CD4-positive, CD25-positive, alpha-beta regulatory T cell (primary cell): ENCODE measurements at regions not wholly inside any gene's neighbourhood (a gene's known extent, or its start where the extent isn't known, plus 50 kb on each side); places are given as distances from the start of the nearest gene placed in this dataset.

Source experiments
- ATAC-seq, 2 donors: fragments of 150-1000 bp; cut with Tn5 transposase; one replicate each; pipeline ENCODE4 v1.10.0; 2021; ENCODE audit warnings: low read depth in 2 of 2, moderate number of reproducible peaks in 2 of 2, moderate library complexity in 1 of 2
- DNase-seq, 3 donors: peaks; one replicate each; pipeline versions ENCODE4 v3.0.0 to v3.0.0-alpha.2; 2012 to 2022; ENCODE audit warnings: mixed read lengths in 1 of 3
- H3K27ac ChIP-seq: one replicate; pipeline ENCODE4 v1.7.0; 2013; ENCODE audit warnings: mild to moderate bottlenecking, low read length; ENCODE audit not compliant: insufficient read depth, poor library complexity, severe bottlenecking
- H3K27me3 ChIP-seq: one replicate; pipeline ENCODE4 v1.7.0; 2013; ENCODE audit warnings: low read length; ENCODE audit not compliant: control insufficient read depth, insufficient read depth
- H3K36me3 ChIP-seq: one replicate; pipeline ENCODE4 v1.7.0; 2013; ENCODE audit warnings: mild to moderate bottlenecking, low read length, moderate library complexity; ENCODE audit not compliant: control insufficient read depth, insufficient read depth
- H3K4me1 ChIP-seq: 2 replicates; pipeline ENCODE4 v1.7.0; 2013; ENCODE audit warnings: mild to moderate bottlenecking, low read length; ENCODE audit not compliant: insufficient read depth, control insufficient read depth, poor library complexity, severe bottlenecking
- H3K4me3 ChIP-seq: one replicate; pipeline ENCODE4 v1.7.0; 2013; ENCODE audit warnings: low read depth, mild to moderate bottlenecking, low read length, moderate library complexity
- H3K9me3 ChIP-seq, 2 experiments: 1 replicate in 1 of 2; 2 replicates in 1 of 2; pipeline ENCODE4 v1.7.0; 2013; ENCODE audit warnings: low read length in 2 of 2, mild to moderate bottlenecking in 1 of 2, moderate library complexity in 1 of 2; ENCODE audit not compliant: control insufficient read depth in 2 of 2
- H3K27ac Mint-ChIP-seq, 3 donors: one replicate each; pipeline ENCODE4 v1.8.0; 2020 to 2022; ENCODE audit warnings: mild to moderate bottlenecking in 3 of 3, mixed read lengths in 3 of 3, moderate library complexity in 2 of 3
- H3K27me3 Mint-ChIP-seq: one replicate; pipeline ENCODE4 v1.8.0; 2022; ENCODE audit warnings: mild to moderate bottlenecking, mixed read lengths
- H3K36me3 Mint-ChIP-seq: one replicate; pipeline ENCODE4 v1.8.0; 2020; ENCODE audit warnings: mixed read lengths
- H3K4me1 Mint-ChIP-seq, 4 donors: one replicate each; pipeline ENCODE4 v1.8.0; 2020 to 2022; ENCODE audit warnings: mixed read lengths in 4 of 4, mild to moderate bottlenecking in 1 of 4
- H3K4me3 Mint-ChIP-seq, 4 donors: one replicate each; pipeline ENCODE4 v1.8.0; 2020 to 2022; ENCODE audit warnings: mild to moderate bottlenecking in 4 of 4, mixed read lengths in 4 of 4, moderate library complexity in 3 of 4
- H3K9me3 Mint-ChIP-seq, 7 donors: one replicate each; pipeline ENCODE4 v1.8.0; 2020 to 2022; ENCODE audit warnings: mixed read lengths in 7 of 7, mild to moderate bottlenecking in 3 of 7, moderate library complexity in 2 of 7

DNA sequence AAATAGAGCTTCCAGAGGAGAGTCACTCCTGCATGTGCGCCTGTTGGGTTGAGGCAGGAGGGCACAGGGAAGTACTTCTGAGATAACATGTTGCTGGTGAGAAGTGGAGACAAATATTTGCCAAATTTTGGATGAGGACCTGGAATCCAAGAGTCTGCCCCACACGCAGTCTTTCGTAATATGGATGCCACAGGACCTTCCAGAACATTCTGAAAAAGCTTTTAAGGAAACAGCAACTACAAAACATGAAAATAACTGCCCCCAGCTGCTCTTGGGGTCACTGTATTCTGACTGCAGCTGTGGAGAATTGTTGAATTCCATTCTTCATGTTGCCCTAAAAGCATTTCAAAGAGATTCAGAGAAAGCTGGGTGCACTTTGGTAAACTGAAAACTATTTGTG lies 227.5 kb downstream of the C1D start:
- Histone ChIP-seq H3K4me3 (no peak overlapping the region), H3K27ac (no peak overlapping the region), H3K36me3 (no peaks in the 10 kb centered on the region), H3K4me1 (no peaks in the 10 kb centered on the region), H3K27me3 (no peaks in the 10 kb centered on the region), H3K9me3 (no peaks in the 10 kb centered on the region)
- H3K9me3 Mint-ChIP-seq, result peaks cover 0 to 4% (median 0%) of the 10 kb centered on the region in 7 donors
- no peak overlapping the region for H3K27ac Mint-ChIP-seq
- ATAC-seq, result no peak
- H3K4me3 Mint-ChIP-seq, result no peak overlapping the region
- peaks cover 5% of the 10 kb centered on the region for H3K27me3 Mint-ChIP-seq
- H3K4me1 Mint-ChIP-seq, result no peaks in the 10 kb centered on the region
- no peaks in the 10 kb centered on the region for H3K36me3 Mint-ChIP-seq
- DNase-seq, result no peak

DNA sequence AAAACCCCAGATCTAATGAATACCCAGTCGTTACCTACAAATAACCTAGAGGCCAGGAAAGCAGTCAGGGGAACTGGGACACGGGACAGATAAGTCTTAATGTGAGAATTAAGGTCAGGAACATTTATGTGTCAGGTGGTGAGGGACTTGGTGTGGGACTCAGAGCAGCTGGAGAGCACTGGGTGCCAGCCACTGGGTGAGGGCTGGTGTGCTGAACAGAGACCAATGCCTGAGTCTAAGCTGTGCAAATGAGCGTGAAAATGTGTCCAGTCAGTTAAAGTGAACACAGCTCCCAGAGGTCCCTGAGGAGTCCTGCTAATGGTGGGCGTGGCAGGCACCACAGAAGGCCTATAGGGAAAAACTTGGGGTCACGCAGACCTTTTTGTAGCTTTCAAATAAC lies 225.9 kb downstream of the C1D start:
- H3K4me3 ChIP-seq, result no peak overlapping the region
- ATAC-seq, result no peak
- H3K4me1 ChIP-seq, result no peaks in the 10 kb centered on the region
- no peaks in the 10 kb centered on the region for H3K36me3 Mint-ChIP-seq
- no peak for DNase-seq
- H3K36me3 ChIP-seq, result no peaks in the 10 kb centered on the region
- no peaks in the 10 kb centered on the region for H3K27me3 ChIP-seq
- no peak overlapping the region for H3K27ac Mint-ChIP-seq
- H3K9me3 ChIP-seq, result no peaks in the 10 kb centered on the region
- no peaks in the 10 kb centered on the region for H3K4me1 Mint-ChIP-seq
- no peak overlapping the region for H3K27ac ChIP-seq
- H3K9me3 Mint-ChIP-seq, result no peaks in the 10 kb centered on the region
- H3K27me3 Mint-ChIP-seq, result peaks cover 5% of the 10 kb centered on the region
- H3K4me3 Mint-ChIP-seq, result no peak overlapping the region

DNA sequence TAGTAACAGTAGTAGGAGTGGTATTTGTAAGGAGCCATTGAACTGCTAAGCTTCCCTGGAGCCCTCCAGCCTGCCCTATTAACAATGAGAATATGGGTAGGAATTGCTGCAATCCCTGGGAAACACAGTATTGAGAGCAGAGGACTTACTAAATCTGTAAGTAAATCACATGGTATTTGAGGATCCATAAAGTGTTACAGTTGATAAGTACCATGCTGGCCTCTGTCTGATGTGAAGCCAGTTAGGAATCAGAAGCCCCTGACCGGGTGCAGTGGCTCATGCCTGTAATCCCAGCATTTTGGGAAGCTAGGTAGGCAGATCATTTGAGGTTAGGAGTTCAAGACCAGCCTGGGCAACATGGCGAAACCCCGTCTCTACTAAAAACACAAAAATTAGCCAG lies 224.6 kb downstream of the C1D start:
- no peaks in the 10 kb centered on the region for H3K27me3 ChIP-seq
- no peaks in the 10 kb centered on the region for H3K4me1 ChIP-seq
- Mint-ChIP-seq H3K4me3 (no peak overlapping the region), H3K9me3 (no peaks in the 10 kb centered on the region), H3K4me1 (no peaks in the 10 kb centered on the region), H3K27me3 (peaks cover 5% of the 10 kb centered on the region), H3K36me3 (no peaks in the 10 kb centered on the region), H3K27ac (no peak overlapping the region)
- no peak overlapping the region for H3K27ac ChIP-seq
- no peaks in the 10 kb centered on the region for H3K36me3 ChIP-seq
- ATAC-seq (no peak), DNase-seq (no peak)
- H3K4me3 ChIP-seq, result no peak overlapping the region
- no peaks in the 10 kb centered on the region for H3K9me3 ChIP-seq

DNA sequence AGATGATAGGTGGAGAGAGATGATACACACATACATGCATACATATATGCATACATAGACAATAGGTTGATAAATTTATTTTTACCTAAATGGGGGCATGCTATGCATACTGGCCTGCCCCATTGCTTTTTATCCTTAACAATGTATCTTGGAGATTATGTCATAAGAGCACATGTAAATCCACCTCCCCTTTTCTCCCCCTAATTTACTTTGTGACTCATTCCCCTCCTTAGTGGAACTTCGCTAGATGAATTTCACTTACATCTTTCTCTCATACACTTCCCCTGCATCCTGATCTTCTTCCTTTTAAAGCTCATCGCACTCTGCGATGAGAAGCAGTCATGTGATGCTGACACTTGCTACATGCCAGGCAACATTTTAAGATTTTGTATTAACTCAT lies 223.6 kb downstream of the C1D start:
- DNase-seq (no peak), ATAC-seq (no peak)
- Mint-ChIP-seq H3K4me1 (no peaks in the 10 kb centered on the region), H3K9me3 (no peaks in the 10 kb centered on the region), H3K27ac (peak overlapping the region in 1 of 3 donors; percentile 22), H3K27me3 (peaks cover 9% of the 10 kb centered on the region), H3K4me3 (no peak overlapping the region), H3K36me3 (no peaks in the 10 kb centered on the region)
- Histone ChIP-seq H3K27me3 (no peaks in the 10 kb centered on the region), H3K4me3 (no peak overlapping the region), H3K9me3 (no peaks in the 10 kb centered on the region), H3K27ac (no peak overlapping the region), H3K36me3 (no peaks in the 10 kb centered on the region), H3K4me1 (no peaks in the 10 kb centered on the region)

DNA sequence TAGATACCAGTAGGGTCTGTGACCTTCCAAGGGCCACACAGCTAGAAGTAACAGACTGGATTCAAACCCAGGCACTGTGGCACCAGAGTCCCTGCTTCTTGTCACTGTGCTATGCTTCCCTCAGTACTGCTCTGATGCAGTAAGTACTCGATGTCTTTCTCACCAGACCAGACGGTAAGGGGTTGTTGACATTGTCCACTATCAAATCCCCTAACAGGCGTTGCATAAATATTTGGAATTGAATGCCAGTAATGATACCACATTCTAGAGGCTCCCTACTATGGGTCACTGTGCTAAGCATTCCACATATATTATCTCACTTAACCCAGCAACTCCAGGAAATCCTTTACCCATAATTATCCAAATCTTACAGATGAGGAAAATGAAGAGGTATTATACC lies 223.1 kb downstream of the C1D start:
- Histone ChIP-seq H3K27ac (no peak overlapping the region), H3K4me3 (no peak overlapping the region), H3K27me3 (no peaks in the 10 kb centered on the region), H3K4me1 (no peaks in the 10 kb centered on the region), H3K36me3 (no peaks in the 10 kb centered on the region), H3K9me3 (no peaks in the 10 kb centered on the region)
- no peak overlapping the region for H3K4me3 Mint-ChIP-seq
- no peak for DNase-seq
- H3K27ac Mint-ChIP-seq, result peak overlapping the region in 1 of 3 donors; percentile 22
- no peaks in the 10 kb centered on the region for H3K4me1 Mint-ChIP-seq
- no peaks in the 10 kb centered on the region for H3K36me3 Mint-ChIP-seq
- H3K9me3 Mint-ChIP-seq, result no peaks in the 10 kb centered on the region
- ATAC-seq, result no peak
- peaks cover 9% of the 10 kb centered on the region for H3K27me3 Mint-ChIP-seq

DNA sequence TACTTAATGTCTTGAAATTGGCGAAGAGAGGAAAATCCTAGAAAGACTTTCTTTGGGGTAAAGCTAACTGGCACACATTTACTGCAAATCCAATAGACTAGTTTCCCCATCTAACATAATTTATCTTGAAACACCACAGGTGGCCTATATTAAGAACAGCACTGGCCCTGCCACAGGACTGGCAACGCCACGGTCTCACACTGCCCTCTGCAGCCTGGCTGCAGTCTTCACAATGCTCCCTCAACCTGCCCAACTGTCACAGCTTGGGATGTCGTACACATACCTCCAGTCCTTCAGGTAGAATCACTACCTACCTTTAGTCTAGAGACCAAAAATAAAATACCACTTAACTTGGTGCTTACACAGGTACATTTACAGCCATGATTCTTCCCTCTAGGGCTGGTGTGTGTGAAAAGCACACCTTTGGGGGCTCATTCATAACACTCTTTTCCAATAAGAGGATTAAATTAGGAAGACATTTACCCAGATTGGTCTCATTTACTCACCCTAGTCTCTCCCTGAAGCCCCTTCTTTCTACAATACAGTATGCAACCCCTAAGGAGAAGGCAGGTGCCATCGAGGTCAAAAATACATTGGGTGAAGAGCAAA lies 222.2 kb downstream of the C1D start:
- Histone ChIP-seq H3K4me1 (no peaks in the 10 kb centered on the region), H3K9me3 (no peaks in the 10 kb centered on the region), H3K27me3 (no peaks in the 10 kb centered on the region), H3K27ac (no peak overlapping the region), H3K36me3 (no peaks in the 10 kb centered on the region), H3K4me3 (no peak overlapping the region)
- ATAC-seq (no peak), DNase-seq (peak in 1 of 3 donors; percentile 23)
- H3K36me3 Mint-ChIP-seq, result no peaks in the 10 kb centered on the region
- H3K27ac Mint-ChIP-seq, result no peak overlapping the region
- no peak overlapping the region for H3K4me3 Mint-ChIP-seq
- no peaks in the 10 kb centered on the region for H3K4me1 Mint-ChIP-seq
- peaks cover 9% of the 10 kb centered on the region for H3K27me3 Mint-ChIP-seq
- H3K9me3 Mint-ChIP-seq, result no peaks in the 10 kb centered on the region

DNA sequence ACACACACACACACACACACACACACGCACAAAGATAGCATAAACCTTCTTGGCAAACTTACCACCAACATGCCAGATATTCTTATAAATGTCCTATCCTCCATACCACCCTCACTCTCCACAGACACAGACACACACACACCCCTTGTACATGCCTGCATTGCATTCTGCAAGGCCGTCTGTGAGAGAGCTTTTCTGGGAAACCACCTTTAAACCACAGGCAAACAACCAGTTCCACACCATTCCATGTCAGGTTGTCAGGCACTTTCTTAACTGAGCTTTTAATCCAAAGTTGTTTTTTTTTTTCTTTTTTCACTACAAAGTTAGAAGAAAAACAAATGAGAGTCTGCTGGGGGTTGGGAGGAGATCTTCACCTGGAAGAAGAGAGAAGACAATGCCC lies 221.1 kb downstream of the C1D start:
- Mint-ChIP-seq H3K36me3 (no peaks in the 10 kb centered on the region), H3K27me3 (peaks cover 9% of the 10 kb centered on the region), H3K27ac (no peak overlapping the region), H3K4me3 (no peak overlapping the region), H3K4me1 (no peaks in the 10 kb centered on the region), H3K9me3 (no peaks in the 10 kb centered on the region)
- DNase-seq (no peak), ATAC-seq (no peak)
- H3K9me3 ChIP-seq, result no peaks in the 10 kb centered on the region
- H3K27ac ChIP-seq, result no peak overlapping the region
- no peak overlapping the region for H3K4me3 ChIP-seq
- no peaks in the 10 kb centered on the region for H3K27me3 ChIP-seq
- no peaks in the 10 kb centered on the region for H3K4me1 ChIP-seq
- no peaks in the 10 kb centered on the region for H3K36me3 ChIP-seq

DNA sequence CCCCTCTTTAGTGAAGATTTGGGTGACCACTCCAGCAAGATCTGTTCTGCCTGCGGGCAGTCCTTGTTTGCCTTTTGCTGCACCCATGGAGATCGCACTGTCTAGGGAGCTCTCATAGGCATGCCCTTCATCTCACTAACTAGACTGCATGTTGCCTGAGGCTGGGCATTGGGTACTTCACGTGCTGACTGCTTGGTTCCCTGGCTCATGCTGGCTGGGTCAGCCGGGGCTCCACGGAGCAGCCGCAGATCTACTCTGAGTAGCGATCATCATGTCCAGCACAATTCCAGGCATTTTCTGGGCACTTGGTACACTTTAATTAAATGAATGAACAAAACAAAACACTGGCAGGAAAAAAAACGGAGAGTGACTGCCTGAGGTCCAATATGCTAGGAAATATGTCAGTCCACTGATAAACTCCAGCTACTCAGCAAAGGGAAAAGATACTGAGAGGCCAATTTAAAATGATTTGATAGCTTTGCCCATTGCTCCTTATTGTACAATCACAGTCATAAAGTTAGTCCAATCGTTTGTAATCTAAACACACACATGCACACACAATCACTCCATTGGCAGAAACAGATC lies 220.3 kb downstream of the C1D start:
- Histone ChIP-seq H3K36me3 (no peaks in the 10 kb centered on the region), H3K9me3 (no peaks in the 10 kb centered on the region), H3K4me3 (no peak overlapping the region), H3K27me3 (no peaks in the 10 kb centered on the region), H3K27ac (no peak overlapping the region), H3K4me1 (no peaks in the 10 kb centered on the region)
- H3K4me3 Mint-ChIP-seq, result no peak overlapping the region
- H3K27me3 Mint-ChIP-seq, result peaks cover 9% of the 10 kb centered on the region
- H3K36me3 Mint-ChIP-seq, result no peaks in the 10 kb centered on the region
- H3K4me1 Mint-ChIP-seq, result no peaks in the 10 kb centered on the region
- ATAC-seq (no peak), DNase-seq (no peak)
- no peak overlapping the region for H3K27ac Mint-ChIP-seq
- H3K9me3 Mint-ChIP-seq, result no peaks in the 10 kb centered on the region
